ENCODE measurements at regions not wholly inside any gene's neighbourhood (a gene's known extent, or its start where the extent isn't known, plus 50 kb on each side); places are given as distances from the start of the nearest gene placed in this dataset.

DNA sequence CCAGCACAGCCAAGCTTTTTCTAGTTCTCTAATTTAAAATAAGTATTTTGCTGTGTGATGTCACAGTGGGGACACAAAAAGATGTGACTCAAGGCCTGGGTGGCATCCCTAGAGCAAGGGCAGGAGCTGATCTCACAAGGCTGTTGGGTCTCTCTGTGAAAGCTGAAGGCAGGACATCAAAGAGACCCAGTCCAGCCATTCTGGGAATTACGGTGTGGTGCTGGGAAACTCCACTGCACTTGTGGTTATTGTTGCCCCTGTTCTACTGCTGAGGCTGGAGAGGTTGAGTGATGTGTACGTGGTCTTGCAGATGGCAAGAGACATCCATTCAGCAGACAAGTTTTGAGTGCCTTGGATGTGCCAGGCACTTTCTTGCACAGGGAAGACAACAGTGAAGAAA lies 352.9 kb downstream of the CYRIA start:
- Histone ChIP-seq H2AFZ (ENCODE audit: insufficient read depth, low read depth, low read length, poor library complexity, severe bottlenecking) (no peak overlapping the region), H3K27me3 (replicated peaks in 1 of 4; ENCODE audit: control extremely low read depth in 1 of 4, control insufficient read depth in 3 of 4, insufficient read depth in 4 of 4, low read length in 3 of 4) (peaks cover 0 to 4% (median 0%) of the 10 kb centered on the region in 4 experiments), H4K20me1 (ENCODE audit: control insufficient read depth, insufficient read depth, low read length, poor library complexity, severe bottlenecking) (no peaks in the 10 kb centered on the region), H3K27ac (ENCODE audit: low read length in 2 of 2) (no peak overlapping the region), H3K36me3 (replicated peaks in 1 of 2; ENCODE audit: control extremely low read depth in 1 of 2, control insufficient read depth in 1 of 2, extremely low read depth in 1 of 2, insufficient read depth in 2 of 2, low read length in 1 of 2) (no peaks in the 10 kb centered on the region), H3K9me3 (ENCODE audit: control extremely low read depth in 1 of 3, control insufficient read depth in 2 of 3, insufficient read depth in 1 of 3, low read length in 2 of 3) (no peaks in the 10 kb centered on the region), H3K4me3 (ENCODE audit: control extremely low read depth in 1 of 5, extremely low read depth in 1 of 5, insufficient read depth in 1 of 5, low read depth in 2 of 5, low read length in 4 of 5) (no peak overlapping the region), H3K4me2 (replicated peaks; ENCODE audit: low read depth, low read length, poor library complexity, severe bottlenecking) (no peak overlapping the region), H3K9ac (ENCODE audit: low read length) (no peak overlapping the region), H3K79me2 (ENCODE audit: control insufficient read depth, insufficient read depth, low read length) (no peaks in the 10 kb centered on the region), H3K4me1 (ENCODE audit: control insufficient read depth in 2 of 2, insufficient read depth in 2 of 2, low read length in 2 of 2) (no peaks in the 10 kb centered on the region)
- WGBS (ENCODE audit: insufficient coverage), result 87% methylated on average over 2 of the region's 2 CpGs
- ChIA-PET CTCF (no interaction called here), POLR2A (no interaction called here)
- intact Hi-C loops (cut with micrococcal nuclease), result no loop called here
- no peak overlapping the region for H3K4me3 Mint-ChIP-seq
- TF ChIP-seq, protein P1, sequence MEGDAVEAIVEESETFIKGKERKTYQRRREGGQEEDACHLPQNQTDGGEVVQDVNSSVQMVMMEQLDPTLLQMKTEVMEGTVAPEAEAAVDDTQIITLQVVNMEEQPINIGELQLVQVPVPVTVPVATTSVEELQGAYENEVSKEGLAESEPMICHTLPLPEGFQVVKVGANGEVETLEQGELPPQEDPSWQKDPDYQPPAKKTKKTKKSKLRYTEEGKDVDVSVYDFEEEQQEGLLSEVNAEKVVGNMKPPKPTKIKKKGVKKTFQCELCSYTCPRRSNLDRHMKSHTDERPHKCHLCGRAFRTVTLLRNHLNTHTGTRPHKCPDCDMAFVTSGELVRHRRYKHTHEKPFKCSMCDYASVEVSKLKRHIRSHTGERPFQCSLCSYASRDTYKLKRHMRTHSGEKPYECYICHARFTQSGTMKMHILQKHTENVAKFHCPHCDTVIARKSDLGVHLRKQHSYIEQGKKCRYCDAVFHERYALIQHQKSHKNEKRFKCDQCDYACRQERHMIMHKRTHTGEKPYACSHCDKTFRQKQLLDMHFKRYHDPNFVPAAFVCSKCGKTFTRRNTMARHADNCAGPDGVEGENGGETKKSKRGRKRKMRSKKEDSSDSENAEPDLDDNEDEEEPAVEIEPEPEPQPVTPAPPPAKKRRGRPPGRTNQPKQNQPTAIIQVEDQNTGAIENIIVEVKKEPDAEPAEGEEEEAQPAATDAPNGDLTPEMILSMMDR (IDR thresholded peaks at IDR 0.05), result no peak
- TF ChIP-seq EZH2 (IDR thresholded peaks at IDR 0.05; ENCODE audit: borderline replicate concordance, insufficient read depth, low read depth, low read length, poor library complexity, severe bottlenecking), result no peak
- no peak for DNase-seq
- no peak overlapping the region for H3K27ac Mint-ChIP-seq
- ATAC-seq (ENCODE audit: low read depth), result no peak
- no peaks in the 10 kb centered on the region for H3K4me1 Mint-ChIP-seq
- H3K9me3 Mint-ChIP-seq (ENCODE audit: insufficient read depth), result no peaks in the 10 kb centered on the region
- peaks cover 13% of the 10 kb centered on the region for H3K27me3 Mint-ChIP-seq

DNA sequence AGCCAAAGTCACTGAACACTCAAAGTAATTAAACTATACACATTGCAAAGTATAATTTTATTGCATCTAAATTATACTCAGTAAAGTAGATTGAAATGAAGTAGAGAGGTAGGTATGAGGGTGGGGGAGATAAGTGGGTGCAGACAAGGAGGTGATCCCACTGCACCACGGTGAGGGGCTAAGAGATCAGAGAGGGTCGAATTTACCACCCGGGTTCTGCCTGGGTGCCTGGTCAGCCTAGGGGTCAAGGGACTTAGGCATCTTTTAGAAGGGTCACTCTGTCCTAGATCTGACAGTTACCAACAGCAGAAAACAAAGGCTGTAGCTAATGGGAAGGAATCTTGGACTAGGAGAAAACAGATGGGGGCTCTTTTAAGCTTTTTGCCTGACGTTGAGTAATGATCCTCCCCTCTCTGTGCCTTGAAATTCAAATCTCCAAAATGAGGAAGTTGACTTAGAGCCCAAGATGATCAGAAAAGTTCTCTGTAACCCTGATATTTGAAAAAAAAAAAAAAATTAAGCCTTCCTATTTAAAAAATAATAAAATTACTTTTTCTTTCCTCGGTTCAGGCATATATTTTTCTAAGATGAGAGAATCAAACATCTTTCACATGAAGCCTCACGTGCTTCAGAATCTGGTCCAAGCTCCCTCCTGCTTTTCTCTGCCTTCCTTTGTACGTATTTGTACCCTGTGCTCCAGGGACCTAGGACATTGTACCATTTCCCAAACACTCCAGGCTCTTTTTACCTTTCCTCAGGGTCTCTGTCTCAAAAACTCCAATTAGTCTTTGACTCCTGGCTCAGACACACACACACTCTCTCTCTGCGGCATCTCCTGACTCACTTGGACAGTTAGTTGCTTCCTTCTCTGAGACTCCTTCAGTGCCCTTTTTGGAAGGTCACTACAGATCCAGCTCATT lies 353.9 kb downstream of the CYRIA start:
- CTCF ChIA-PET, result no interaction called here
- 54% methylated on average over 5 of the region's 8 CpGs for WGBS (ENCODE audit: insufficient coverage)
- no peaks in the 10 kb centered on the region for H3K36me3 ChIP-seq (replicated peaks in 1 of 2; ENCODE audit: control extremely low read depth in 1 of 2, control insufficient read depth in 1 of 2, extremely low read depth in 1 of 2, insufficient read depth in 2 of 2, low read length in 1 of 2)
- peaks cover 0 to 3% (median 0%) of the 10 kb centered on the region in 4 experiments for H3K27me3 ChIP-seq (replicated peaks in 1 of 4; ENCODE audit: control extremely low read depth in 1 of 4, control insufficient read depth in 3 of 4, insufficient read depth in 4 of 4, low read length in 3 of 4)
- no peak for TF ChIP-seq EZH2 (IDR thresholded peaks at IDR 0.05; ENCODE audit: borderline replicate concordance, insufficient read depth, low read depth, low read length, poor library complexity, severe bottlenecking)
- TF ChIP-seq, protein P1 (IDR thresholded peaks at IDR 0.05), result no peak
- DNase-seq (no peak), ATAC-seq (ENCODE audit: low read depth) (no peak)
- H3K27ac ChIP-seq (ENCODE audit: low read length in 2 of 2), result no peak overlapping the region
- H2AFZ ChIP-seq (ENCODE audit: insufficient read depth, low read depth, low read length, poor library complexity, severe bottlenecking), result no peak overlapping the region
- POLR2A ChIA-PET, result no interaction called here
- Mint-ChIP-seq H3K4me1 (no peaks in the 10 kb centered on the region), H3K4me3 (no peak overlapping the region), H3K9me3 (ENCODE audit: insufficient read depth) (no peaks in the 10 kb centered on the region), H3K27me3 (peaks cover 12% of the 10 kb centered on the region), H3K27ac (no peak overlapping the region)
- H3K4me3 ChIP-seq (ENCODE audit: control extremely low read depth in 1 of 5, extremely low read depth in 1 of 5, insufficient read depth in 1 of 5, low read depth in 2 of 5, low read length in 4 of 5), result no peak overlapping the region
- intact Hi-C loops (cut with micrococcal nuclease), result no loop called here
- no peaks in the 10 kb centered on the region for H4K20me1 ChIP-seq (ENCODE audit: control insufficient read depth, insufficient read depth, low read length, poor library complexity, severe bottlenecking)
- H3K79me2 ChIP-seq (ENCODE audit: control insufficient read depth, insufficient read depth, low read length), result no peaks in the 10 kb centered on the region
- H3K4me2 ChIP-seq (replicated peaks; ENCODE audit: low read depth, low read length, poor library complexity, severe bottlenecking), result no peak overlapping the region
- no peak overlapping the region for H3K9ac ChIP-seq (ENCODE audit: low read length)
- H3K4me1 ChIP-seq (ENCODE audit: control insufficient read depth in 2 of 2, insufficient read depth in 2 of 2, low read length in 2 of 2), result no peaks in the 10 kb centered on the region
- H3K9me3 ChIP-seq (ENCODE audit: control extremely low read depth in 1 of 3, control insufficient read depth in 2 of 3, insufficient read depth in 1 of 3, low read length in 2 of 3), result no peaks in the 10 kb centered on the region

All from B cell (primary cell).